MG63 (cell line): ENCODE measurements at regions not wholly inside any gene's neighbourhood (a gene's known extent, or its start where the extent isn't known, plus 50 kb on each side); places are given as distances from the start of the nearest gene placed in this dataset.
"Not testable (repeated sequence)": the region's sequence is repeated elsewhere in the genome, so short reads cannot be mapped to it uniquely, and the experiment has no call there.

Experiments used
- DNase-seq: peaks from one replicate; pipeline ENCODE4 v3.0.0-alpha.2; 2020
- H3K27me3 ChIP-seq: fragments of 250-450 bp; sonication (Bioruptor Pico); 2 replicates; pipeline ENCODE4 v1.5.1; 2020; ENCODE audit warnings: mild to moderate bottlenecking, moderate library complexity
- H3K36me3 ChIP-seq: fragments of 250-450 bp; sonication (Bioruptor Pico); 2 replicates; pipeline ENCODE4 v1.5.1; 2020; ENCODE audit warnings: mild to moderate bottlenecking, moderate library complexity
- H3K4me3 ChIP-seq: fragments of 250-450 bp; sonication (Bioruptor Pico); 2 replicates; pipeline ENCODE4 v1.5.1; 2020; ENCODE audit warnings: mild to moderate bottlenecking, moderate library complexity
- H3K9me3 ChIP-seq: fragments of 250-450 bp; sonication (Bioruptor Pico); 2 replicates; pipeline ENCODE4 v1.5.1; 2020; ENCODE audit warnings: mild to moderate bottlenecking, moderate library complexity

GRCh38 chr6:168826078-168826390 is 385.1 kb downstream of the SMOC2 start:
- DNase-seq: no peak
- Histone ChIP-seq H3K4me3 (no peak overlapping the region), H3K27me3 (no peaks in the 10 kb centered on the region), H3K9me3 (no peaks in the 10 kb centered on the region), H3K36me3 (no peaks in the 10 kb centered on the region)

GRCh38 chr6:168825226-168826077 is 384.5 kb downstream of the SMOC2 start:
- Histone ChIP-seq H3K27me3 (no peaks in the 10 kb centered on the region), H3K9me3 (no peaks in the 10 kb centered on the region), H3K36me3 (no peaks in the 10 kb centered on the region), H3K4me3 (no peak overlapping the region)
- DNase-seq: no peak

GRCh38 chr6:168823397-168824212 is 382.6 kb downstream of the SMOC2 start:
- Histone ChIP-seq H3K9me3 (no peaks in the 10 kb centered on the region), H3K4me3 (no peak overlapping the region), H3K27me3 (no peaks in the 10 kb centered on the region), H3K36me3 (no peaks in the 10 kb centered on the region)
- DNase-seq: no peak

GRCh38 chr6:168822376-168822775 is 381.4 kb downstream of the SMOC2 start:
- H3K36me3 ChIP-seq: no peaks in the 10 kb centered on the region
- no peak overlapping the region for H3K4me3 ChIP-seq
- H3K9me3 ChIP-seq: no peaks in the 10 kb centered on the region
- no peak for DNase-seq
- H3K27me3 ChIP-seq: no peaks in the 10 kb centered on the region

- H3K9me3 ChIP-seq: 0 out of 2 replicates have a peak, but pooled peaks cover 2% of the 10 kb centered on the region
- no peaks in the 10 kb centered on the region; the same call in none of the 2 replicates for H3K27me3 ChIP-seq
- DNase-seq: no peak
- no peaks in the 10 kb centered on the region for H3K36me3 ChIP-seq
- H3K4me3 ChIP-seq: no peak overlapping the region
Observed at GRCh38 chr6:168819546-168819945, 378.6 kb downstream of the SMOC2 start.

- Histone ChIP-seq H3K4me3 (no peak overlapping the region), H3K27me3 (no peaks in the 10 kb centered on the region; the same call in none of the 2 replicates), H3K36me3 (no peaks in the 10 kb centered on the region), H3K9me3 (0 out of 2 replicates have a peak, but pooled peaks cover 2% of the 10 kb centered on the region)
- no peak for DNase-seq
Observed at GRCh38 chr6:168817558-168818159, 376.7 kb downstream of the SMOC2 start.

GRCh38 chr6:168815229-168815628 is 374.2 kb downstream of the SMOC2 start:
- Histone ChIP-seq H3K4me3 (no peak overlapping the region), H3K9me3 (0 out of 2 replicates have a peak, but pooled peaks cover 2% of the 10 kb centered on the region), H3K36me3 (no peaks in the 10 kb centered on the region), H3K27me3 (no peaks in the 10 kb centered on the region; the same call in none of the 2 replicates)
- DNase-seq: no peak

- H3K27me3 ChIP-seq: no peaks in the 10 kb centered on the region
- no peaks in the 10 kb centered on the region for H3K36me3 ChIP-seq
- no peak overlapping the region for H3K4me3 ChIP-seq
- DNase-seq: no peak
- H3K9me3 ChIP-seq: no peaks in the 10 kb centered on the region
Observed at GRCh38 chr6:168808232-168808631, 367.2 kb downstream of the SMOC2 start.

- no peaks in the 10 kb centered on the region for H3K36me3 ChIP-seq
- H3K27me3 ChIP-seq: no peaks in the 10 kb centered on the region
- no peak overlapping the region for H3K4me3 ChIP-seq
- H3K9me3 ChIP-seq: no peaks in the 10 kb centered on the region
- DNase-seq: no peak
Observed at GRCh38 chr6:168804331-168804730, 363.3 kb downstream of the SMOC2 start.

- no peak for DNase-seq
- Histone ChIP-seq H3K36me3 (no peaks in the 10 kb centered on the region), H3K27me3 (no peaks in the 10 kb centered on the region), H3K4me3 (no peak overlapping the region), H3K9me3 (no peaks in the 10 kb centered on the region)
Observed at GRCh38 chr6:168803874-168804273, 362.9 kb downstream of the SMOC2 start.

GRCh38 chr6:168799067-168799466 is 358.1 kb downstream of the SMOC2 start:
- H3K36me3 ChIP-seq: no peaks in the 10 kb centered on the region
- no peak overlapping the region for H3K4me3 ChIP-seq
- no peak for DNase-seq
- H3K27me3 ChIP-seq: no peaks in the 10 kb centered on the region
- no peaks in the 10 kb centered on the region for H3K9me3 ChIP-seq

GRCh38 chr6:168796106-168796505 is 355.1 kb downstream of the SMOC2 start:
- Histone ChIP-seq H3K36me3 (no peaks in the 10 kb centered on the region), H3K27me3 (no peaks in the 10 kb centered on the region), H3K9me3 (no peaks in the 10 kb centered on the region), H3K4me3 (no peak overlapping the region)
- DNase-seq: no peak

GRCh38 chr6:168795611-168796010 is 354.6 kb downstream of the SMOC2 start:
- not testable (repeated sequence) for DNase-seq, H3K9me3 ChIP-seq, H3K27me3 ChIP-seq, H3K4me3 ChIP-seq, H3K36me3 ChIP-seq

GRCh38 chr6:168794491-168794890 is 353.5 kb downstream of the SMOC2 start:
- Histone ChIP-seq H3K27me3 (no peaks in the 10 kb centered on the region), H3K36me3 (no peaks in the 10 kb centered on the region), H3K9me3 (no peaks in the 10 kb centered on the region), H3K4me3 (no peak overlapping the region)
- no peak for DNase-seq

GRCh38 chr6:168793649-168794048 is 352.7 kb downstream of the SMOC2 start:
- Histone ChIP-seq H3K4me3 (no peak overlapping the region), H3K27me3 (no peaks in the 10 kb centered on the region), H3K36me3 (no peaks in the 10 kb centered on the region), H3K9me3 (no peaks in the 10 kb centered on the region)
- no peak for DNase-seq

GRCh38 chr6:168791917-168792316 is 350.9 kb downstream of the SMOC2 start:
- Histone ChIP-seq H3K9me3 (no peaks in the 10 kb centered on the region), H3K36me3 (no peaks in the 10 kb centered on the region), H3K27me3 (no peaks in the 10 kb centered on the region), H3K4me3 (no peak overlapping the region)
- DNase-seq: no peak

GRCh38 chr6:168789699-168790098 is 348.7 kb downstream of the SMOC2 start:
- no peaks in the 10 kb centered on the region for H3K27me3 ChIP-seq
- H3K4me3 ChIP-seq: no peak overlapping the region
- no peaks in the 10 kb centered on the region for H3K9me3 ChIP-seq
- H3K36me3 ChIP-seq: no peaks in the 10 kb centered on the region
- DNase-seq: no peak
